HG03159 (cell line): ENCODE measurements at regions not wholly inside any gene's neighbourhood (a gene's known extent, or its start where the extent isn't known, plus 50 kb on each side); places are given as distances from the start of the nearest gene placed in this dataset.
"Not testable (repeated sequence)": the region's sequence is repeated elsewhere in the genome, so short reads cannot be mapped to it uniquely, and the experiment has no call there.

Experiments
- ATAC-seq: cut with Tn5 transposase; IDR thresholded peaks from one replicate; pipeline ENCODE4 v1.9.1; 2021; ENCODE audit warnings: mild to moderate bottlenecking, moderate library complexity; ENCODE audit not compliant: unreplicated experiment

DNA sequence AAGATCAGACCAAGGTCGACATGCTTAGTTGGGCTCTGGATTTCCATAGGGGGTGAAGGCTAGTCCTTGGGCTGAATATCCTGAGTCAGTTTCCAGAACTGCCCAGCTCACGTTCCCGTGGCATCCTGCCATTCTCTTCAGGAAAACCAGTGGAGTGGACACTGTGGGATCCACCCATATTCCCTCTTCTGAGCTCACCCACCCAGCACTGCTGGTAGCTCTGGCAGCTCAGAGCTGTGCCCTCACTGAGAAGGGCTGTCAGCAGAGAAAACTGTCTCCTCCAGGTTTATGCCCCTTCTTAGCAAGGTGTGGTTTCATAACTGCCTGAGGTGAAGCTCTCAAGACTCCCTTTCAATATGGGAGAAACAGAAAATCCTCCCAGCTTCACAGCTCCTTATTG lies 111.7 kb downstream of the GGTLC2 start:
- no peak for ATAC-seq

DNA sequence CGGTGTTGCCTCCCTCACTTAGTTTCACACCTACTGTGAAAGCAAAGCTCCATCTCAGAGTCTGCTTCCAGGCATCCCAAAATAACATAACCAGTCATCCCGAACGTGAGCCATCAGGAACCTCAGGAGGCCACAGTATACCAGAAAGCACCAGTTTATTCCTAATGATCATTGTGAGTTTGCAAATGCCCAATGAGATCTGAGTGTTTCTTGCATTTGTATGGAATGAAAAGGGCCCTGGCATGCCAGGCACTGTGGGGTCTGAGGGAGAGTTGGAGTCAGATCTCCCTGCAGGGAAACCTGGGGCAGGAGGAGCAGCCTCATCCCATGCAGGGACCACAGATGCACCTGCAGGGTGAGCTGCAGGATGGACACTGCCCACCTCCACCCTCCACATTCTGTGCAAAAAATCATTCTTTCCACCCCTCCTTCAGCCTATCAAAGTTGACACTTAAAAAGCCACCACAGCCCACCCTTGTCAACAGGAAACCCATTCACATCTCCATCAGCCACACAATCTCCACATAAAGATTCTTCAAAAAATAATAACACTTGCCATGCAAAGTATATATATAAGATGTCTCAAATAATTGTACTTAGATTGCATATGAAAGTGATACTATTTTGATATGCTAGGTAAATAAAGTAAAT lies 112.3 kb downstream of the GGTLC2 start:
- not testable (repeated sequence) for ATAC-seq

DNA sequence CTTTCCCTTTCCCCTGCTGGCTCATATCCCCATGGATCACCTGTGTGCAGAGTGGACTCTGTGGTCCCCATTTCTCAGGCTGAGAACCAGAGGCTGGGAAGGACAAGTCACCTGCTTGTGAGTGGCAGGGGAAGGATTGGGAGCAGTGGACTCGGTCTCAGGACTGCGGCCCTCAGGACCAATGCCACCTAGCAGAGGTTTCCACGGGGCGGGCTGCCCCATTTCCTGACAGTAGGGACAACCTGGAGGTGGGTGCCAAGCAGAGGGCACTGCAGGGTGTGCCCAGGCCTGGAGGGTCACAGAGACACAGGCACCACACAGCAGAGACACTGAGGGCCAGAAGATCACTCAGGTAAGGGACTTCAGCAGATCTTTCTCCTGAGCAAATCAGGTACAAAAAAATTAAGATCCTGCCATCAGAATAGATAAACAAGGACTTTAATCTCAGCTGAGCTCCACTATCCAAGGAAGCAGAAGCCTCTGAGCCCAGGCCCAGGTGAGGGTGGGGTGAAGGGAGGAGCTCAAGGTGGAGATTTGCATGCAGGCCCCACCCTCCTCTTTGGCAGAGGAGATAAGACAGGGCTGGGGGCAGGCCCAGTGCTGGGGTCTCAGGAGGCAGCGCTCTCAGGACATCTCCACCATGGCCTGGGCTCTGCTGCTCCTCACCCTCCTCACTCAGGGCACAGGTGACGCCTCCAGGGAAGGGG lies 113.8 kb downstream of the GGTLC2 start:
- ATAC-seq: not testable (repeated sequence)

DNA sequence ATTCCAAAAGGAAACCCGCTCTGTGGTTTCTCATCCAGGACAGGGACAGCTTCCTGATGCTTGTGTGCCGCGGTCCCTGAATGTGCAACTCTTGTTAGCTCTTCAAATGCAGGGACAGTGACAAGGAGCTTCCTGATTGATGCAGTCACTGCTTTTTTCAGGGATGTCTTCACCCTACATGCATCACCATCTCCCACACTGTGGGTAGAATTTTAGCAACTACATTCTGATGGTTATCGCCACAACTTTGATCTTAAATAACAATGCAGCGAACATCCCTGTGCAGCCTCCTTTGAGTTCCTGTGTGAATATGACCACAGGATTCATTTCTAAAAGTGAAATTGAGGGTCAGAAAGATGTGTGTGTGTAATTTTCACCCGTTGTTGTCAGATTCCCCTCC lies 115.0 kb downstream of the GGTLC2 start:
- ATAC-seq: no peak

DNA sequence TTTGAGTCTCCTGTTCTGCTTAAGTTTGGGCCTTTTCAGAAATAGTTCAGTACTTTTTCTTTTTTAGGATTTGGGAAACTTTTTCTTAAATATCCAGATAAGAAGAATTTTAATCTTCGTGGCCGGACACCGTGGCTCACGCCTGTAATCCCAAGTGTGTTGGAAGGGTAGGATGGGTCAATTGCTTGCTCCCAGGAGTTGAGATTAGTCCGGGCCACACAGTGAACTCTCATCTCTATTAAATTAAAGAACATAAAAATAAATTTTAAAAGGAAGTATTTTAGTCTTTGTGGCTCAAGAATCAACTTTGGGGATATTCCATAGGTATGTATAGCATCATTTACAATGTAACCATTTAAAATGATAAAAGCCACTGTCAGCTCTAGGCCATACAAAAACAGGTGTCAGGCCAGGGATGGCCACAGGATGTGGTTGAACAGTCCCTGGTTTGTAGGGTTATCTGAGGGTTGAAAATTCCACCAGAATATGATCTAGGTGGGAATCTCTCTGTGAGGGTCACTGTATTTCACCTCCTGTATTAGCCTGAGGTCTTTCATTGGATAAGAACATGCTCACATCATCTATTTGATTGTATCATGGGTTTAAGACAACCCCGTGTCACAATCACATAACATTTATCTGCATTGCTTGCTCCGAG lies 115.6 kb downstream of the GGTLC2 start:
- ATAC-seq: no peak

DNA sequence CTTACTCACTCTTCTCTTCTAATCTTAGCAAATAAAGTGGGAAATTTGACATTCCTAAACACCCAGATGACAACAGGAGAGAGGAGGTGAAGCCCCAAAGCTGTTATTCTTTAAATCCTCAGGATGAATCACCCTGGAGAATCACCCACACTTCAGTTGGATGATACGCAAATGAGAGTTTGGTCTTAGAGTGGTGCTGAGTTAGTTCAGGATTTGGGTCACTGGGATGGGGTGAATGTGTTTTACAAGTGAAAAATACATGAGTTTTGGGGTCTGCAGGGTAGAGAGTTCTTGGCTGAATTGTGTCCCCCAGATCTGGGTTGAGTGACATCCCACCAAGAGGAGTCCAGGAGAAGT lies 117.2 kb downstream of the GGTLC2 start:
- no peak for ATAC-seq

DNA sequence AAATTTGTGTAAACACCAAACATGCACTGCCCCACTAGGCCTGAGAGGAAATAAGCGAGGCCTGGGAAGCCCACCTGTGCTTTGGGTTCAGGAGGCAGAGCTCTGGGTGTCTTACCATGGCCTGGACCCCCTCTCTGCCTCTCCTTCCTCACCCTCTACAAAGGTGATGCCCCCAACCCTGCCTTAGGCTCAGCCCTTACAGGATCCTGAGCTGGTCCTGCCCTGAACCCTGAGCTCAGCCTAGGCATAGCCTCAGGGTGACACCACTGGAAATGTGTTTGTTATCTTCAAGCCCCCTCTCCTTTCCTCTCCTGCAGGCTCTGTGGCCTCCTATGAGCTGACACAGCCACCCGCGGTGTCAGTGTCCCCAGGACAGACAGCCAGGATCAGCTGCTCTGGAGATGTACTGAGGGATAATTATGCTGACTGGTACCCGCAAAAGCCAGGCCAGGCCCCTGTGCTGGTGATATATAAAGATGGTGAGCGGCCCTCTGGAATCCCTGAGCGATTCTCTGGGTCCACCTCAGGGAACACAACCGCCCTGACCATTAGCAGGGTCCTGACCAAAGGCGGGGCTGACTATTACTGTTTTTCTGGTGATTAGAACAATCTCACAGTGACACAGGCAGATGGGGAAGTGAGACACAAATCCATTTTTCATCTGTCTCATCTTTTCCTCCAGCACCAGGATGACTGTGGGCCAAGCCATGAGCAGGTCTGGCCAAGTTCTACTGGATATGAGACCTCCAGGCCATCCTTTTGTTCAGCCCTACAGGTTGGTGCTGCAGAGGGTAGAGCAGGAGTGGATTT lies 117.8 kb downstream of the GGTLC2 start:
- ATAC-seq: no peak

DNA sequence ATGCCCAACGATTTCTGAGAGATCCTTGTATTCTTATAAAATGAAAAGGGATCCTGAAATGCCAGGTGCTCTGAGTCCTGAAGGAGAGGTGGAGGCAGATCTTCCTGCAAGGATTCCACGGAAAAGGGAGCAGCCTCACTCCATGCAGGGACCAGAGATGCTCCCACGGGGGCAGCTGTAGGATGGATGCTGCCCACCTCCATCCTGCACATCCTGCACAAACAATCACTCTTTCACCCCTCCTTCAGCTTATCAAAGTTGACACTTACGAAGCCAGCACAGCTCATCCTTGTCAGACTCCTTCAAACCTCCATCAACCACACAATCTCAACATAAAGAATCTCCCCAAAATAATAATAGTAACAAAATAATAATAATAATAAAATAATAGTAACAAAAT lies 119.1 kb downstream of the GGTLC2 start:
- ATAC-seq: no peak

DNA sequence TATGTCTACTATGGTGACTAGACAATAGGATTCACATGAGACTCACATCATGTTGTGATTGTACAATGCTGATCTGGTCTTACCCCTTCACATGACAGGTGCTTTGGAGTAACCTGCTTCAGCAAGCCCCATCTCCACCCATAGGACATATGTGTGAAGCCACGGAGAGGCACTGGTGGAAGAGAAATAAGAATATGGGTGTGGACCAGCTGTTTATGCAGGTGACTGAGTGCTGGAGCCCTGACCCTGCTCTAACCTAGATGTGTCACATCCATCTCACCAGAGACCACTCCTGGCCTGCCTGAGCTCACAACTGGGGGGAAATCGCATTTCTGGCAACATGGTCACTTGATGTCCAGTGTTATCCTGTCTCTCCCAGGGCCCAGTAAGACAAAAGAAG lies 119.7 kb downstream of the GGTLC2 start:
- no peak for ATAC-seq

DNA sequence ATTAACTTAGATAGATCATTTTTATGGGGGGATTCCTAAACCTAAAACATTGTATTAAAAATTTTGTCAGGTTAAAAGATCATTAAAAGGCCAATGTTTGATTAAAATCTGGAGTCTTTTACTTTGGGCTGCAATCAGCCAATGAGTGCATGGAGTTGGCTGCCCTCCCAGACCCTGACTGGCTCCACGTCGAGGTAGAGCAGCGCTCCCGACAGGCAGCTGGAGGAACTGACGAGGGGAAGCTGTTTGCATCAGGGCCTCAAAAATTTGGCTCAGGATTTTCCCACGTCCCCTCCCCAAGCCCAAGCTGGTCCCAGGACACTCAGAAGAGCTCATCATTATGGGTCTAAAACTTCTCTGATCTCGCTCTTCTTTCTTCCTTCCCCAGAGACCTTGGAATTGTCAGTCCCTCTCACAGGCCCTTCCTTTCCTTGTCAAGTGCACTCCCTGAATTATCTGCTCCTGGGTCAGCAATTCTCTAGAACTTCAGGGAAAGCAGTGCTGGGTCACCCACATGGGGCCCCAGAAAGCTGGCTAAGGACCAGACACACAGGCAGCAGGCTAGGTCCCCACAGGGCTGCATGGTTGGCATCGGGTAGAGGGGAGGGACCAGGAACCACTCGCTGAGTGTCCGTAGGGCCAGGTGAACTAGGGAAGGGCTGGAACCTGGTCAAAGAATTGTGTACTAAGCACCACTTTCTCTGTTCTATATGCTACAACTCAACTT lies 119.6 kb upstream of the IGLL5 start:
- ATAC-seq: no peak

DNA sequence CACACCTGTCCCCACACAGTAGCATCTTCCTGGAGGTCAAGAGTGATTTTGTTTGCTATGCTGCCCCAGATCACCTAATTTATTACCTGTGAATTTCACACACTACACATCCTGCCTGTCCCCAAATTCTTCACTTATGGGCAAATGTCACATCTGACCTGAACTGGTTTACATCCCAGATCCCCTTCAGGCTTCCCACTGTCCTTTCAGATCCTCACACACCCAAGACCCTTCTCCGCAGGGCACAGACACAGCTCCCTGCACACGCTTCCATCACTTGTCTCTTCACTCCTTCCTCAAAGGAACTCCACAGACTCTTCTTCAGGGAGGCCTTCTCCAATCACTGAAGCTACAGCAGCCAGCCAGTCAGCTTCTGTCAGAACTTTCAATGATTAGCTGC lies 118.7 kb upstream of the IGLL5 start:
- ATAC-seq: no peak

DNA sequence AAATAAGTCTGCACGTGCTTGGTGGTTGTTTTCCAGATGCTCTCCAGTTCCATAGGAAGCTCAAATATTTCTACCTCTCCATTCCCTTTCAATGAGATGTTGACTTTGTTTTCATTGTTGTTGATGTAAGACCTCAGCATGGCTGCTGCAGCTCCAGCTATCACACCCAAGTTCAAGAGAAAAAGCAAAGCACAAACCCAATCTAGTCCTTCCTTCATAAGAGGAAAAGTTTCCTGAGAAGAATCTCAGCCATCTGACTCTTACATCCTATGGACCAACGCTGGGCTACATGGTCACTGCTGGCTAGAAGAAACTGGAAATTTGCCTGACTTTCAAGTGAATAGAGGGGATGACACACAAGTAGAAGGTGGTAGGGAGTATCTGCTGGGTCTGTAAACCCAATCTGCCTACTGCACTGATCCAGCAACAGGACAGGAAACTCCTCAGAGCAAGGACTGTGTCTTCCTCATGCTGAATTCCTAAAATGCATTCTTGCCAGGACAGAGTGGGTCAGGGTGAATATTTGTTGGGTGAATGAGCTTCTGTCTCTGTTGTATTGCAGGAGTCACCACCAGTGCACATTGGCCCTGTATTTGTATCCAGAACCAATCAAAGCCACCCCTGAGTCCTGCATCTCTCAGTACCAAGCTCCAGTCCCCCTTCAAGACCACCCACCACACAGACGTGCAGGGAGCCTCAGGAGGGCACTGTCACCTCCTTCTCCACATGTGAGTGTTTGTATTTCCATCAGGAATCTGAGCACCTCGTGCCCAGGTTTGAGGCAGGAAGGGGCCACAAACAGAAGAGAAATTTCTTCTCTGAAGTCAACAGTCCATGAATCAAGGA lies 118.0 kb upstream of the IGLL5 start:
- no peak for ATAC-seq

DNA sequence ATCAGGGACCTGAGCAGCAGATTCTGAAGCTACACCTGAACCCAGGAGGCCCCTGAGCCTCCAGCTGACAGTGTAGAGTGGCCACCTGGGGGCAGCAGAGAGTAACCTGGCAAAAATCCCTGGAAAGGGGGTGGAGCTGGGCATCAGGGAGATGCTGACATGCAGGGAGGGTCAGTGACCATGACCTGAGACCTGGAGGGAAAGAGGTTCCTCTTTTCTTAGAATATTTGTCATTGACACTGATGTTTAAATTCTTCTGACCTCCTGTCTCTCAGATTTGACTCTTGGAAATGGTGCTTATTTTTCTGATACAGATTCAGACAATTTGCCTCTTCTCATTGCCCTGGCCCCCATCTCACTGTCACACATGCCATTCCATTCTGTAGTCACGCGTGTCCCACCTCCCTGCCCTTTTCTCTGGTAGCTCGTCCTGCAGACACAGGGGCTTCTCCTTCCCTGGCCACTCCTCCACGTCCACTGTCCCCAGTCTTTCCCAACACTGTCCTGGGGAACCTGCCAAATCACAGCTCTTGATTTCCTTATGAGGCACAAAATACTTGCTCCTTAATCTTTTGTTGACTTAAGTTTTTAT lies 117.2 kb upstream of the IGLL5 start:
- no peak for ATAC-seq

DNA sequence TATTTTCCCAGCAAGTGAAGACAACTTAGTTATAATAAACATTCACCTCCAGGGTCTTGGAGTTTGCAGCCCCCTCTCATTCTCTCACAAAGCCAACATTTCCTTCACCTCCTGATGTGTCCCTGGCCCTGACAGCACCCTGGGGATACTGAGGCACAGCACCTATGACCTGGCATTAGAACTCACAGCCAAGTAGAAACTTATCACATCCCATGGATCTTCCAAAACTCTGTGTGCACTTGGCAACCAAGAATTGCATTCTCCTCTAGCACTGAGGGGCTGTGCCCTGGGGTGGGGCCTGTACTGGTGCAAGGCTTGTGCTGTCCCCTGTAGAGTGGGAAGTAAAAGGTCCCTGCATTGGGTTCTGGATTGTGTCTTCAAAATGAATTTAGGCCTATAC lies 116.7 kb upstream of the IGLL5 start:
- ATAC-seq: no peak

DNA sequence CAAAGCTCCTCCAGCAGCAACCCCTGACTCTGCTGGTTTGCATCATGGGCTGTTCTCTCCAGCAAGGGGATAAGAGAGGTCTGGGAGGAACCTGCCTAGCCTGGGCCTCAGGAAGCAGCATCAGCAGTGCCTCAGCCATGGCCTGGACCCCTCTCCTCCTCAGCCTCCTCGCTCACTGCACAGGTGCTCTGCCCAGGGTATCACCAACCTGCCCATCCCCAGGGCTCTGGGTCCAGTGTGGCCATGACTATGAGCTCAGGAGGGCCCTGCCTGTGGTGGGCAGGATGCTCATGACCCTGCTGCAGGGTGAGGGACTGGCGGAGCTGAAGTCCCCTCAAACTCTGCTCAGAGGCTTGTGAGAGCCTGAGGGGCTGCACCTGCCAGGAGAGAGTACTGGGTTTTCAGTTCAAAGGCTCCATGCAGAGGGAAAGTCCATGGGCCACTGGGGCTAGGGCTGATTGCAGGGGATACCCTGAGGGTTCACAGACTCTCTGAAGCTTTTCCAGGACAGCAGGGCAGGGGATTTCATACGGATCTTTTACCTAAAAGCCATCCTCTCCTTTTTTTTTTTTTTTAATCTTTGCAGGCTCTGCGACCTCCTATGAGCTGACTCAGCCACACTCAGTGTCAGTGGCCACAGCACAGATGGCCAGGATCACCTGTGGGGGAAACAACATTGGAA lies 115.8 kb upstream of the IGLL5 start:
- ATAC-seq: no peak

DNA sequence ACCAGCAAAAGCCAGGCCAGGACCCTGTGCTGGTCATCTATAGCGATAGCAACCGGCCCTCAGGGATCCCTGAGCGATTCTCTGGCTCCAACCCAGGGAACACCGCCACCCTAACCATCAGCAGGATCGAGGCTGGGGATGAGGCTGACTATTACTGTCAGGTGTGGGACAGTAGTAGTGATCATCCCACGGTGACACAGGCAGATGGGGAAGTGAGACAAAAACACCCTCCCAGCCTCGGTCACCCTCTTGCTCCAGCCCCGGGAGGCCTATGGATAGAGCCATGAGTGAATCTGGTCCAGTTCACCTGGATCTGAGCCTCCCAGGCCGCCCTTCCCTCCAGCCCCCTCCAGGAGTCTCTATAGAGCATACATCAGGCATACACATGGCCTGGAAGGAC lies 115.2 kb upstream of the IGLL5 start:
- ATAC-seq: no peak

DNA sequence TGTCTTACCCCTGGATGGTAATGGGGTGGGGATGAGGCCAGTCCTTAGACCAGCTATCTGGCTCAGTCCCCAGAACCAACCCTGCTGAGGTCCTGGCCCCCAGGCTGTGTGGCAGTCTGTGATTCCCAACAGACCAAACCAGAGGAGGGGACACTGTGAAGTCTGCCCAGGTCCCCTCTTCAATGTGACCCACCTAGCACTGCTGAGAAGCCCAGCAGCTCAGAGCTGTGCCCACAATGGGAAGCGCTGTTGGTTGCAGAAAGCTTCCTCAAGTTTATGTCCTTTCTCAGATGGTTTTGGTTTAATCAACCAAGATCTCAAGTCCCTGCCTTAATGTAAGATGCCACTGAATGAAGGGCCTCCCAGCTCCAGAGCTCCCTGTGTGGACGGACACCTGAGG lies 114.7 kb upstream of the IGLL5 start:
- no peak for ATAC-seq

DNA sequence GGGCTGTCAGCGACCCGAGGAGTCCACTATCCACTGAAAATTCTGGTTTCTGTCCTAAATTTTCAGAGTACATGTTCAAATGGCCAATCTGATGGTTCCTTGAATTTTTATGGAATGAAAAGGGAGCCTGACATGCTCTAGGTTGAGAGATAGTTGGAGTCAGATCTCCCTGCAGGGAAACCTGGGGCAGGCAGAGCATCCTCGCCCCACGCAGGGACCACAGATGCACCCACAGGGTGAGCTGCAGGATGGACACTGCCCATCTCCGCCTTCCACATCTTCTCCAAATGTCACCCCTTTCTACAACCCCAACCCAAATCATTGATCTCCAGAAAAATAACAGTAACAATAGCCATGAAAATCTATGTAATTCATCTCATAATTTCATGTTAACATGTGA lies 114.2 kb upstream of the IGLL5 start:
- no peak for ATAC-seq

DNA sequence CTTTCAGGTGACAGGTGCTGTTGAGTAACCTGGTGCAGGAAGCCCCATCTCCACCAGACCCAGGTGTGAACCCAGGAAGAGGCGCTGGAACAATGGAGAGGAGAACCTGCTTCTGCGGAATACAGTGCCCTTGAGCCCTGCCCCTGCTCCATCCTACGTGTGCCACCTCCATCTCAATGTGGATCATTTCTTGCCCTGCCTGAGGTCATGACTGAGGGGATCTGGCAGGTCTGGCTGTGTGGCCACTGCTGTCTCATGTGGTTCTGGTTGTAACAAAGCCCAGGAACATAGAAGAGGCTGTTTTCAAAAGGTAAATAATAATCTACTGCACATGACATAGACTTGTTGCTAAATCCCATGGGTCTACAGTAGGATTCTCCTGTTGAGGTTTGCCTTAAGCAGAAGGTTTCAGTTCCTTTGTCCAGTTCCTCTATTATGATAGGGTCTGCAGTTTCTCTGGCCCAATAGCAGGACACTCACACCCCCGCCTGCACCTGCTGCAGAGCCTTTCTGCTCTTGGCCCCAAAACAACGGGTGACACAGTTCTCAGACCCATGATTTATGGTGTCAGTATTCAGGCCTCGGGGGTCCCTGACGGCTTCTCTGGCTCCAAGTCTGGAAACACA lies 113.5 kb upstream of the IGLL5 start:
- no peak for ATAC-seq
